AG04450 (cell line): ENCODE measurements at regions not wholly inside any gene's neighbourhood (a gene's known extent, or its start where the extent isn't known, plus 50 kb on each side); places are given as distances from the start of the nearest gene placed in this dataset.

Experiments
- CTCF ChIA-PET: fragments of 300-600, 350-600 bp; formaldehyde crosslinking; extraction: SDS; loops from one replicate; lab custom pipeline; 2022; ENCODE audit warnings: antibody characterized with exemption, inconsistent platforms; lab: Charles Lee
- POLR2A ChIA-PET: fragments of 350-600 bp; formaldehyde crosslinking; extraction: SDS; loops from one replicate; lab custom pipeline; 2021; ENCODE audit warnings: antibody characterized with exemption, inconsistent platforms; lab: Yijun Ruan, JAX
- DNase-seq: peaks from one replicate; pipeline ENCODE4 v3.0.0-alpha.2; 2011; ENCODE audit warnings: low read depth, low spot score
- H3K27ac ChIP-seq: one replicate; pipeline ENCODE4 v1.5.1; 2012; ENCODE audit warnings: low read depth, low read length, control low read depth
- H3K27me3 ChIP-seq: one replicate; pipeline ENCODE4 v1.6.0; 2012; ENCODE audit warnings: low read length; ENCODE audit not compliant: control insufficient read depth, insufficient read depth
- H3K4me3 ChIP-seq: 2 replicates; pipeline ENCODE4 v1.5.1; 2011; ENCODE audit warnings: mild to moderate bottlenecking, low read depth, low read length, control low read depth
- H3K9me3 ChIP-seq: 2 replicates; pipeline ENCODE4 v1.5.1; 2012; ENCODE audit warnings: low read length; ENCODE audit not compliant: control insufficient read depth, insufficient read depth
- TF ChIP-seq, protein P1 (sequence below): IDR thresholded peaks from 2 replicates; pipeline ENCODE4 v1.5.1; 2011; ENCODE audit warnings: low read depth, low read length, control low read depth, inconsistent platforms

- POLR2A ChIA-PET = no interaction called here
- CTCF ChIA-PET = no interaction called here
Measured at GRCh38 chr5:121156565-121156964, 692.5 kb downstream of the PRR16 start.

DNA sequence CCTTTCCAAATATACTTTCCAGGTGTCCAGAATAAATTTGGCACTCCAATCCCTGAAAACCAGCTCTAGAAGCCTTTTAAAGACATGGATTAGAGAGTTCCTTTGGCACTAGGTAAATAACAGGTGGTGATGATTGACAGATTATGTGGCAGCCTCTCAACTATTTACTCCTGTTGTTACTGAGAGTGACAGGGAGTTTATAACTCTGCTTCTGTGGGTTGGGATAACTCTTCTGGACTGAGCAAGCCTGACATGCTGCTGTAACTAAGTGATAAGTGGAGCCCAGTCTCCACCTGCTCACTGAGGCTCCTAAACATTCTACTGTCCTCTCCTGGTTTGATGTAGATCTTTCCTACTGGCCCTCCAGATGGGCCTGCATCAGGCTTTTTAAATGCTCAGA, 693.2 kb upstream of the FTMT start:
- POLR2A ChIA-PET = no interaction called here
- H3K27ac ChIP-seq = no peak overlapping the region
- no peaks in the 10 kb centered on the region for H3K27me3 ChIP-seq
- TF ChIP-seq, protein P1, sequence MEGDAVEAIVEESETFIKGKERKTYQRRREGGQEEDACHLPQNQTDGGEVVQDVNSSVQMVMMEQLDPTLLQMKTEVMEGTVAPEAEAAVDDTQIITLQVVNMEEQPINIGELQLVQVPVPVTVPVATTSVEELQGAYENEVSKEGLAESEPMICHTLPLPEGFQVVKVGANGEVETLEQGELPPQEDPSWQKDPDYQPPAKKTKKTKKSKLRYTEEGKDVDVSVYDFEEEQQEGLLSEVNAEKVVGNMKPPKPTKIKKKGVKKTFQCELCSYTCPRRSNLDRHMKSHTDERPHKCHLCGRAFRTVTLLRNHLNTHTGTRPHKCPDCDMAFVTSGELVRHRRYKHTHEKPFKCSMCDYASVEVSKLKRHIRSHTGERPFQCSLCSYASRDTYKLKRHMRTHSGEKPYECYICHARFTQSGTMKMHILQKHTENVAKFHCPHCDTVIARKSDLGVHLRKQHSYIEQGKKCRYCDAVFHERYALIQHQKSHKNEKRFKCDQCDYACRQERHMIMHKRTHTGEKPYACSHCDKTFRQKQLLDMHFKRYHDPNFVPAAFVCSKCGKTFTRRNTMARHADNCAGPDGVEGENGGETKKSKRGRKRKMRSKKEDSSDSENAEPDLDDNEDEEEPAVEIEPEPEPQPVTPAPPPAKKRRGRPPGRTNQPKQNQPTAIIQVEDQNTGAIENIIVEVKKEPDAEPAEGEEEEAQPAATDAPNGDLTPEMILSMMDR = no peak
- no peak overlapping the region for H3K4me3 ChIP-seq
- CTCF ChIA-PET = no interaction called here
- DNase-seq = no peak
- H3K9me3 ChIP-seq = no peaks in the 10 kb centered on the region

More at GRCh38 chr5:121156565-121156964, 692.5 kb downstream of the PRR16 start:
- DNase-seq = no peak
- Histone ChIP-seq H3K27ac (no peak overlapping the region), H3K9me3 (no peaks in the 10 kb centered on the region), H3K4me3 (no peak overlapping the region), H3K27me3 (no peaks in the 10 kb centered on the region)
- TF ChIP-seq, protein P1 = no peak

- Histone ChIP-seq H3K9me3 (no peaks in the 10 kb centered on the region), H3K27ac (no peak overlapping the region), H3K4me3 (no peak overlapping the region), H3K27me3 (no peaks in the 10 kb centered on the region)
- TF ChIP-seq, protein P1 = no peak
- CTCF ChIA-PET = no interaction called here
- no peak for DNase-seq
- POLR2A ChIA-PET = no interaction called here
Measured at GRCh38 chr5:121160591-121160990, 691.1 kb upstream of the FTMT start.

- ChIA-PET CTCF (no interaction called here), POLR2A (no interaction called here)
- H3K4me3 ChIP-seq = no peak overlapping the region
- no peaks in the 10 kb centered on the region for H3K27me3 ChIP-seq
- TF ChIP-seq, protein P1 = no peak
- no peak overlapping the region for H3K27ac ChIP-seq
- DNase-seq = no peak
- H3K9me3 ChIP-seq = no peaks in the 10 kb centered on the region
Measured at GRCh38 chr5:121164632-121165031, 687.0 kb upstream of the FTMT start.

GRCh38 chr5:121171361-121171760, 680.3 kb upstream of the FTMT start:
- H3K27me3 ChIP-seq = no peaks in the 10 kb centered on the region
- no peak for DNase-seq
- no peak overlapping the region for H3K4me3 ChIP-seq
- POLR2A ChIA-PET = no interaction called here
- CTCF ChIA-PET = no interaction called here
- TF ChIP-seq, protein P1 = no peak
- no peak overlapping the region for H3K27ac ChIP-seq
- no peaks in the 10 kb centered on the region for H3K9me3 ChIP-seq
